Stimulated activated effector memory CD8-positive, alpha-beta T cell treated with anti-CD3 and anti-CD28 coated beads, Interleukin-12 subunit alpha, Interleukin-12 subunit beta, amount 100 ng/mL, for 72 hours (primary cell): ENCODE measurements at regions not wholly inside any gene's neighbourhood (a gene's known extent, or its start where the extent isn't known, plus 50 kb on each side); places are given as distances from the start of the nearest gene placed in this dataset.
"Not testable (repeated sequence)": the region's sequence is repeated elsewhere in the genome, so short reads cannot be mapped to it uniquely, and the experiment has no call there.

ENCODE experiments used
- ATAC-seq: fragments of 150-1000 bp; cut with Tn5 transposase; 2 replicates; pipeline ENCODE4 v1.10.0; 2021
- DNase-seq, 2 donors: peaks; one replicate each; pipeline ENCODE4 v3.0.0; 2021 to 2022; ENCODE audit warnings: low spot score in 2 of 2
- H3K27ac Mint-ChIP-seq: one replicate; pipeline ENCODE4 v1.8.0; 2022; ENCODE audit warnings: mild to moderate bottlenecking, mixed read lengths
- H3K36me3 Mint-ChIP-seq: one replicate; pipeline ENCODE4 v1.8.0; 2022; ENCODE audit warnings: mild to moderate bottlenecking, mixed read lengths
- H3K4me1 Mint-ChIP-seq: one replicate; pipeline ENCODE4 v1.8.0; 2022; ENCODE audit warnings: mixed read lengths
- H3K4me3 Mint-ChIP-seq: one replicate; pipeline ENCODE4 v1.8.0; 2022; ENCODE audit warnings: mild to moderate bottlenecking, mixed read lengths
- H3K9me3 Mint-ChIP-seq: one replicate; pipeline ENCODE4 v1.8.0; 2022; ENCODE audit warnings: mixed read lengths

GRCh38 chr18:77329651-77330050 is 80.0 kb downstream of the GALR1 start:
- Mint-ChIP-seq H3K4me1 (no peaks in the 10 kb centered on the region), H3K27ac (no peak overlapping the region), H3K4me3 (no peak overlapping the region), H3K36me3 (no peaks in the 10 kb centered on the region), H3K9me3 (no peaks in the 10 kb centered on the region)
- no peak for ATAC-seq
- DNase-seq, result no peak

- Mint-ChIP-seq H3K36me3 (no peaks in the 10 kb centered on the region), H3K4me3 (no peak overlapping the region), H3K4me1 (peaks cover 7% of the 10 kb centered on the region), H3K27ac (no peak overlapping the region), H3K9me3 (no peaks in the 10 kb centered on the region)
- no peak for DNase-seq
- no peak for ATAC-seq
Measured at GRCh38 chr18:77334876-77335275, 85.2 kb downstream of the GALR1 start.

- Mint-ChIP-seq H3K4me1 (peaks cover 7% of the 10 kb centered on the region), H3K4me3 (no peak overlapping the region), H3K27ac (no peak overlapping the region), H3K9me3 (no peaks in the 10 kb centered on the region), H3K36me3 (no peaks in the 10 kb centered on the region)
- no peak for DNase-seq
- no peak for ATAC-seq
Measured at GRCh38 chr18:77337604-77338003, 88.0 kb downstream of the GALR1 start.

GRCh38 chr18:77339093-77339492 is 89.4 kb downstream of the GALR1 start:
- H3K9me3 Mint-ChIP-seq, result no peaks in the 10 kb centered on the region
- ATAC-seq, result no peak
- no peaks in the 10 kb centered on the region for H3K36me3 Mint-ChIP-seq
- DNase-seq, result no peak
- no peak overlapping the region for H3K4me3 Mint-ChIP-seq
- H3K4me1 Mint-ChIP-seq, result peaks cover 7% of the 10 kb centered on the region
- H3K27ac Mint-ChIP-seq, result no peak overlapping the region

GRCh38 chr18:77339623-77340022 is 90.0 kb downstream of the GALR1 start:
- H3K4me3 Mint-ChIP-seq, result no peak overlapping the region
- no peaks in the 10 kb centered on the region for H3K36me3 Mint-ChIP-seq
- H3K4me1 Mint-ChIP-seq, result peaks cover 7% of the 10 kb centered on the region
- H3K27ac Mint-ChIP-seq, result no peak overlapping the region
- ATAC-seq (no peak), DNase-seq (no peak)
- H3K9me3 Mint-ChIP-seq, result no peaks in the 10 kb centered on the region

GRCh38 chr18:77340815-77341214 is 91.2 kb downstream of the GALR1 start:
- peaks cover 7% of the 10 kb centered on the region for H3K4me1 Mint-ChIP-seq
- no peak overlapping the region for H3K4me3 Mint-ChIP-seq
- no peak overlapping the region for H3K27ac Mint-ChIP-seq
- no peaks in the 10 kb centered on the region for H3K9me3 Mint-ChIP-seq
- no peak for ATAC-seq
- DNase-seq, result no peak
- H3K36me3 Mint-ChIP-seq, result no peaks in the 10 kb centered on the region

GRCh38 chr18:77341527-77342325 is 92.1 kb downstream of the GALR1 start:
- DNase-seq, result no peak
- Mint-ChIP-seq H3K9me3 (no peaks in the 10 kb centered on the region), H3K4me3 (no peak overlapping the region), H3K4me1 (peaks cover 7% of the 10 kb centered on the region), H3K27ac (no peak overlapping the region), H3K36me3 (no peaks in the 10 kb centered on the region)
- ATAC-seq, result no peak

GRCh38 chr18:77342736-77343135 is 93.1 kb downstream of the GALR1 start:
- H3K4me3 Mint-ChIP-seq, result no peak overlapping the region
- no peak for DNase-seq
- H3K9me3 Mint-ChIP-seq, result no peaks in the 10 kb centered on the region
- no peaks in the 10 kb centered on the region for H3K36me3 Mint-ChIP-seq
- no peak for ATAC-seq
- H3K27ac Mint-ChIP-seq, result no peak overlapping the region
- peaks cover 7% of the 10 kb centered on the region for H3K4me1 Mint-ChIP-seq

- Mint-ChIP-seq H3K36me3 (no peaks in the 10 kb centered on the region), H3K4me1 (no peaks in the 10 kb centered on the region), H3K9me3 (no peaks in the 10 kb centered on the region), H3K27ac (no peak overlapping the region), H3K4me3 (no peak overlapping the region)
- DNase-seq, result no peak
- ATAC-seq, result no peak
Measured at GRCh38 chr18:77343846-77344510, 94.3 kb downstream of the GALR1 start.

- no peaks in the 10 kb centered on the region for H3K9me3 Mint-ChIP-seq
- H3K36me3 Mint-ChIP-seq, result no peaks in the 10 kb centered on the region
- DNase-seq (no peak), ATAC-seq (no peak)
- H3K27ac Mint-ChIP-seq, result no peak overlapping the region
- no peaks in the 10 kb centered on the region for H3K4me1 Mint-ChIP-seq
- H3K4me3 Mint-ChIP-seq, result no peak overlapping the region
Measured at GRCh38 chr18:77344786-77345500, 95.3 kb downstream of the GALR1 start.

GRCh38 chr18:77346208-77346810 is 96.7 kb downstream of the GALR1 start:
- Mint-ChIP-seq H3K4me1 (no peaks in the 10 kb centered on the region), H3K9me3 (no peaks in the 10 kb centered on the region), H3K36me3 (no peaks in the 10 kb centered on the region), H3K27ac (no peak overlapping the region), H3K4me3 (no peak overlapping the region)
- ATAC-seq (no peak), DNase-seq (no peak)

GRCh38 chr18:77353349-77353748 is 103.7 kb downstream of the GALR1 start:
- ATAC-seq, H3K9me3 Mint-ChIP-seq, H3K36me3 Mint-ChIP-seq, H3K4me3 Mint-ChIP-seq, DNase-seq, H3K4me1 Mint-ChIP-seq, H3K27ac Mint-ChIP-seq: not testable (repeated sequence)

- no peak for ATAC-seq
- no peaks in the 10 kb centered on the region for H3K36me3 Mint-ChIP-seq
- no peaks in the 10 kb centered on the region for H3K4me1 Mint-ChIP-seq
- H3K4me3 Mint-ChIP-seq, result no peak overlapping the region
- no peak for DNase-seq
- H3K27ac Mint-ChIP-seq, result no peak overlapping the region
- peaks cover 20% of the 10 kb centered on the region for H3K9me3 Mint-ChIP-seq
Measured at GRCh38 chr18:77359561-77360314, 110.1 kb downstream of the GALR1 start.

GRCh38 chr18:77360315-77361190 is 110.9 kb downstream of the GALR1 start:
- DNase-seq (no peak), ATAC-seq (no peak)
- H3K36me3 Mint-ChIP-seq, result no peaks in the 10 kb centered on the region
- H3K27ac Mint-ChIP-seq, result no peak overlapping the region
- no peak overlapping the region for H3K4me3 Mint-ChIP-seq
- peaks cover under 1% of the 10 kb centered on the region for H3K4me1 Mint-ChIP-seq
- H3K9me3 Mint-ChIP-seq, result peaks cover 20% of the 10 kb centered on the region
